ENCODE measurements at regions not wholly inside any gene's neighbourhood (a gene's known extent, or its start where the extent isn't known, plus 50 kb on each side); places are given as distances from the start of the nearest gene placed in this dataset.

DNA sequence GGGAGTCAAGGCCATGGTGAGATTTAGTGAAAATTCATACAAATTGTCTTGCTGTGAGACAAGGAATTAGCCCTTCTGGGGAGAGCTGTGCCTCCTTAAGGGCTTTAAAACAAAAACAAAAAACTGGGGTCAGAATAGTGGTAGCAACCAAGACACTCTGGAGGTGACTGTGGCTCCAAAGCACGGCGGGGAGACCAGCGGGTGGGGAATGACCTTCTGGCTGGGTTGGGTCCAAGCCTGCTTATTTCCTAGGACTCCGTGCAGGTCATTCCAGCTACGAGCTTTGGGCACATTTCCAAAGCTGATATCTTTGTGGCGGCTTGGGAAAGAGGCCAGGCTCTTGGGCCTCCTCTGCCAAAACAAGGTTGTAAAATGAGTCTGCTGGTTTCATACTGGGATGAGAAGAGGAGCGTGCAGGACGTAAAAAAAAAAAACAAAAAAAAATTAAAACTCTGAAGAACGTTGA lies 348.3 kb downstream of the UQCRFS1 start:
- Histone ChIP-seq H4K20me1 (replicated peaks; ENCODE audit: control insufficient read depth, extremely low read depth, insufficient read depth, low read length) (no peaks in the 10 kb centered on the region), H3K9ac (replicated peaks; ENCODE audit: extremely low read depth, insufficient read depth, low read length) (no peak overlapping the region), H3K27me3 (ENCODE audit: control insufficient read depth in 2 of 2, insufficient read depth in 2 of 2, low read length in 2 of 2) (no peaks in the 10 kb centered on the region), H2AFZ (ENCODE audit: low read depth, low read length) (no peak overlapping the region), H3K4me3 (replicated peaks in 1 of 3; ENCODE audit: insufficient read depth in 1 of 3, low read depth in 1 of 3, low read length in 3 of 3) (no peak overlapping the region), H3K79me2 (ENCODE audit: control insufficient read depth, insufficient read depth, low read length) (no peaks in the 10 kb centered on the region), H3K36me3 (ENCODE audit: control insufficient read depth in 2 of 2, extremely low read depth in 1 of 2, insufficient read depth in 2 of 2, low read length in 2 of 2) (no peaks in the 10 kb centered on the region), H3K9me3 (replicated peaks; ENCODE audit: control insufficient read depth, insufficient read depth, low read length) (no peaks in the 10 kb centered on the region), H3K4me1 (ENCODE audit: control insufficient read depth, extremely low read depth, insufficient read depth, low read length) (no peaks in the 10 kb centered on the region), H3K9me1 (replicated peaks; ENCODE audit: control insufficient read depth, extremely low read depth, insufficient read depth, low read length) (no peaks in the 10 kb centered on the region), H3K27ac (ENCODE audit: insufficient read depth, low read depth, low read length) (no peak overlapping the region), H3K4me2 (ENCODE audit: insufficient read depth, low read length) (no peak overlapping the region)
- DNase-seq (ENCODE audit: low read depth, low spot score) (no peak), FAIRE-seq (no peak)
- TF ChIP-seq POLR2A (IDR thresholded peaks at IDR 0.05; ENCODE audit: low read depth, low read length) (no peak), POLR2AphosphoS5 (IDR thresholded peaks at IDR 0.05; ENCODE audit: insufficient read depth, low read depth, low read length) (no peak), EZH2 (IDR thresholded peaks at IDR 0.05; ENCODE audit: borderline replicate concordance, low read depth, low read length, severe bottlenecking) (no peak), GATA2 (IDR thresholded peaks at IDR 0.05; ENCODE audit: insufficient read depth, insufficient read length, low read depth, low read length) (no peak), FOS (IDR thresholded peaks at IDR 0.05; ENCODE audit: borderline replicate concordance, insufficient read depth, low read length) (no peak), JUN (IDR thresholded peaks at IDR 0.05; ENCODE audit: borderline replicate concordance, insufficient read depth, insufficient read length, low read depth) (no peak), MYC (IDR thresholded peaks at IDR 0.05; ENCODE audit: low read depth, low read length) (no peak)
- TF ChIP-seq, protein P1, sequence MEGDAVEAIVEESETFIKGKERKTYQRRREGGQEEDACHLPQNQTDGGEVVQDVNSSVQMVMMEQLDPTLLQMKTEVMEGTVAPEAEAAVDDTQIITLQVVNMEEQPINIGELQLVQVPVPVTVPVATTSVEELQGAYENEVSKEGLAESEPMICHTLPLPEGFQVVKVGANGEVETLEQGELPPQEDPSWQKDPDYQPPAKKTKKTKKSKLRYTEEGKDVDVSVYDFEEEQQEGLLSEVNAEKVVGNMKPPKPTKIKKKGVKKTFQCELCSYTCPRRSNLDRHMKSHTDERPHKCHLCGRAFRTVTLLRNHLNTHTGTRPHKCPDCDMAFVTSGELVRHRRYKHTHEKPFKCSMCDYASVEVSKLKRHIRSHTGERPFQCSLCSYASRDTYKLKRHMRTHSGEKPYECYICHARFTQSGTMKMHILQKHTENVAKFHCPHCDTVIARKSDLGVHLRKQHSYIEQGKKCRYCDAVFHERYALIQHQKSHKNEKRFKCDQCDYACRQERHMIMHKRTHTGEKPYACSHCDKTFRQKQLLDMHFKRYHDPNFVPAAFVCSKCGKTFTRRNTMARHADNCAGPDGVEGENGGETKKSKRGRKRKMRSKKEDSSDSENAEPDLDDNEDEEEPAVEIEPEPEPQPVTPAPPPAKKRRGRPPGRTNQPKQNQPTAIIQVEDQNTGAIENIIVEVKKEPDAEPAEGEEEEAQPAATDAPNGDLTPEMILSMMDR (IDR thresholded peaks at IDR 0.05; ENCODE audit: extremely low read depth in 1 of 2, insufficient read depth in 1 of 2, low read depth in 1 of 2, low read length in 2 of 2) = no peak
- TF ChIP-seq, protein P2, sequence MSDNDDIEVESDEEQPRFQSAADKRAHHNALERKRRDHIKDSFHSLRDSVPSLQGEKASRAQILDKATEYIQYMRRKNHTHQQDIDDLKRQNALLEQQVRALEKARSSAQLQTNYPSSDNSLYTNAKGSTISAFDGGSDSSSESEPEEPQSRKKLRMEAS (IDR thresholded peaks at IDR 0.05; ENCODE audit: insufficient read depth, insufficient read length) = no peak
- ChIA-PET CTCF (no interaction called here), POLR2A (no interaction called here)
- no TSS peak for BruUV-seq (replicated peaks)
- intact Hi-C loops (cut with micrococcal nuclease) = no loop called here
- dilution Hi-C loops (cut with MboI; ENCODE audit: extremely low pct_ligation_motif_present, low sequenced_read_pairs) = no loop called here

All from endothelial cell of umbilical vein (primary cell).